ENCODE measurements at regions not wholly inside any gene's neighbourhood (a gene's known extent, or its start where the extent isn't known, plus 50 kb on each side); places are given as distances from the start of the nearest gene placed in this dataset.
A peak's percentile ranks its signal among the peaks of the same experiment; 100 is the strongest.
"Not testable (repeated sequence)": the region's sequence is repeated elsewhere in the genome, so short reads cannot be mapped to it uniquely, and the experiment has no call there.

- DNase-seq: no peak
- no peak for ATAC-seq
- POLR2A ChIA-PET: no interaction called here
- Mint-ChIP-seq H3K36me3 (no peaks in the 10 kb centered on the region), H3K4me3 (no peak overlapping the region), H3K27me3 (peaks cover 0 to 14% (median 0%) of the 10 kb centered on the region in 5 donors), H3K4me1 (no peaks in the 10 kb centered on the region), H3K9me3 (peaks cover 0 to 9% (median 2%) of the 10 kb centered on the region in 9 donors), H3K27ac (no peak overlapping the region)
These were observed 357.8 kb upstream of the STEAP1 start for GRCh38 chr7:89796481-89796880.

- no peaks in the 10 kb centered on the region for H3K36me3 Mint-ChIP-seq
- H3K9me3 Mint-ChIP-seq: peaks cover 0 to 12% (median 2%) of the 10 kb centered on the region in 9 donors
- ATAC-seq (no peak), DNase-seq (no peak)
- H3K4me3 Mint-ChIP-seq: no peak overlapping the region
- peaks cover 0 to 14% (median 0%) of the 10 kb centered on the region in 5 donors for H3K27me3 Mint-ChIP-seq
- H3K4me1 Mint-ChIP-seq: no peaks in the 10 kb centered on the region
- no peak overlapping the region for H3K27ac Mint-ChIP-seq
- POLR2A ChIA-PET: no interaction called here
These were observed 356.2 kb upstream of the STEAP1 start for GRCh38 chr7:89797965-89798598.

GRCh38 chr7:89798599-89798996 is 355.7 kb upstream of the STEAP1 start:
- POLR2A ChIA-PET: no interaction called here
- H3K4me3 Mint-ChIP-seq: no peak overlapping the region
- DNase-seq (no peak), ATAC-seq (no peak)
- no peak overlapping the region for H3K27ac Mint-ChIP-seq
- peaks cover 0 to 14% (median 0%) of the 10 kb centered on the region in 5 donors for H3K27me3 Mint-ChIP-seq
- no peaks in the 10 kb centered on the region for H3K4me1 Mint-ChIP-seq
- H3K36me3 Mint-ChIP-seq: no peaks in the 10 kb centered on the region
- H3K9me3 Mint-ChIP-seq: peaks cover 0 to 12% (median 2%) of the 10 kb centered on the region in 9 donors

- POLR2A ChIA-PET: no interaction called here
- Mint-ChIP-seq H3K27ac (no peak overlapping the region), H3K36me3 (no peaks in the 10 kb centered on the region), H3K27me3 (peaks cover 0 to 14% (median 0%) of the 10 kb centered on the region in 5 donors), H3K4me1 (no peaks in the 10 kb centered on the region), H3K9me3 (peaks cover 0 to 16% (median 3%) of the 10 kb centered on the region in 9 donors), H3K4me3 (no peak overlapping the region)
- DNase-seq: no peak
- ATAC-seq: no peak
These were observed 353.5 kb upstream of the STEAP1 start for GRCh38 chr7:89800761-89801160.

GRCh38 chr7:89809291-89809690 is 345.0 kb upstream of the STEAP1 start:
- Mint-ChIP-seq H3K27me3 (peaks cover 0 to 7% (median 0%) of the 10 kb centered on the region in 5 donors), H3K4me3 (no peak overlapping the region), H3K9me3 (peaks cover 9 to 49% (median 11%) of the 10 kb centered on the region in 9 donors), H3K27ac (no peak overlapping the region), H3K4me1 (no peaks in the 10 kb centered on the region), H3K36me3 (peaks cover 0 to 6% (median 0%) of the 10 kb centered on the region in 3 donors)
- POLR2A ChIA-PET: no interaction called here
- no peak for ATAC-seq
- DNase-seq: no peak

- POLR2A ChIA-PET: no interaction called here
- H3K27me3 Mint-ChIP-seq: peaks cover 0 to 5% (median 0%) of the 10 kb centered on the region in 5 donors
- H3K27ac Mint-ChIP-seq: no peak overlapping the region
- no peak overlapping the region for H3K4me3 Mint-ChIP-seq
- DNase-seq: no peak
- H3K9me3 Mint-ChIP-seq: peaks cover 0 to 19% (median 0%) of the 10 kb centered on the region in 9 donors
- ATAC-seq: no peak
- no peaks in the 10 kb centered on the region for H3K36me3 Mint-ChIP-seq
- no peaks in the 10 kb centered on the region for H3K4me1 Mint-ChIP-seq
These were observed 341.2 kb upstream of the STEAP1 start for GRCh38 chr7:89813081-89813480.

- no peak overlapping the region for H3K27ac Mint-ChIP-seq
- H3K36me3 Mint-ChIP-seq: no peaks in the 10 kb centered on the region
- H3K27me3 Mint-ChIP-seq: peaks cover 0 to 2% (median 0%) of the 10 kb centered on the region in 5 donors
- H3K9me3 Mint-ChIP-seq: peaks cover 0 to 5% (median 0%) of the 10 kb centered on the region in 9 donors
- ATAC-seq (no peak), DNase-seq (no peak)
- no peaks in the 10 kb centered on the region for H3K4me1 Mint-ChIP-seq
- no peak overlapping the region for H3K4me3 Mint-ChIP-seq
- POLR2A ChIA-PET: no interaction called here
These were observed 328.1 kb upstream of the STEAP1 start for GRCh38 chr7:89826121-89826520.

- H3K27ac Mint-ChIP-seq: no peak overlapping the region
These were observed 327.7 kb upstream of the STEAP1 start for GRCh38 chr7:89826557-89826956.

GRCh38 chr7:89837515-89837914 is 316.8 kb upstream of the STEAP1 start:
- Mint-ChIP-seq H3K4me1 (peaks cover 0 to 2% (median 0%) of the 10 kb centered on the region in 4 donors), H3K27me3 (peaks cover 0 to 2% (median 0%) of the 10 kb centered on the region in 5 donors), H3K27ac (no peak overlapping the region), H3K9me3 (no peaks in the 10 kb centered on the region), H3K4me3 (no peak overlapping the region), H3K36me3 (no peaks in the 10 kb centered on the region)
- POLR2A ChIA-PET: no interaction called here
- DNase-seq (no peak), ATAC-seq (no peak)

More at GRCh38 chr7:89826557-89826956, 327.7 kb upstream of the STEAP1 start:
- H3K4me3 Mint-ChIP-seq: no peak overlapping the region
- H3K4me1 Mint-ChIP-seq: no peaks in the 10 kb centered on the region
- H3K27me3 Mint-ChIP-seq: peaks cover 0 to 2% (median 0%) of the 10 kb centered on the region in 5 donors
- H3K36me3 Mint-ChIP-seq: no peaks in the 10 kb centered on the region
- ATAC-seq (no peak), DNase-seq (no peak)
- peaks cover 0 to 8% (median 0%) of the 10 kb centered on the region in 9 donors for H3K9me3 Mint-ChIP-seq
- POLR2A ChIA-PET: no interaction called here

- Mint-ChIP-seq H3K36me3 (no peaks in the 10 kb centered on the region), H3K27ac (no peak overlapping the region)
These were observed 314.9 kb upstream of the STEAP1 start for GRCh38 chr7:89839329-89839728.

GRCh38 chr7:89845952-89846351 is 308.3 kb upstream of the STEAP1 start:
- Mint-ChIP-seq H3K27me3 (peaks cover 0 to 2% (median 0%) of the 10 kb centered on the region in 5 donors), H3K27ac (no peak overlapping the region), H3K36me3 (no peaks in the 10 kb centered on the region), H3K4me1 (no peaks in the 10 kb centered on the region), H3K4me3 (no peak overlapping the region), H3K9me3 (peaks cover 0 to 10% (median 0%) of the 10 kb centered on the region in 9 donors)
- no peak for DNase-seq
- ATAC-seq: no peak
- POLR2A ChIA-PET: no interaction called here

More at GRCh38 chr7:89839329-89839728, 314.9 kb upstream of the STEAP1 start:
- ATAC-seq: no peak
- peak overlapping the region in 2 of 10 donors; percentile 16 to 22 for H3K4me3 Mint-ChIP-seq
- H3K9me3 Mint-ChIP-seq: no peaks in the 10 kb centered on the region
- peaks cover 0 to 2% (median 0%) of the 10 kb centered on the region in 4 donors for H3K4me1 Mint-ChIP-seq
- DNase-seq: no peak
- POLR2A ChIA-PET: no interaction called here
- H3K27me3 Mint-ChIP-seq: peaks cover 0 to 2% (median 0%) of the 10 kb centered on the region in 5 donors

- Mint-ChIP-seq H3K4me1 (no peaks in the 10 kb centered on the region), H3K4me3 (no peak overlapping the region), H3K27me3 (no peaks in the 10 kb centered on the region), H3K9me3 (peaks cover 0 to 10% (median 0%) of the 10 kb centered on the region in 9 donors), H3K36me3 (no peaks in the 10 kb centered on the region), H3K27ac (no peak overlapping the region)
- ATAC-seq: no peak
- POLR2A ChIA-PET: no interaction called here
- DNase-seq: no peak
These were observed 305.2 kb upstream of the STEAP1 start for GRCh38 chr7:89849052-89849451.

GRCh38 chr7:89857053-89857452 is 297.2 kb upstream of the STEAP1 start:
- H3K9me3 Mint-ChIP-seq: peaks cover 0 to 21% (median 10%) of the 10 kb centered on the region in 9 donors
- ATAC-seq, POLR2A ChIA-PET, DNase-seq, H3K27ac Mint-ChIP-seq, H3K27me3 Mint-ChIP-seq, H3K4me1 Mint-ChIP-seq, H3K36me3 Mint-ChIP-seq, H3K4me3 Mint-ChIP-seq: not testable (repeated sequence)

GRCh38 chr7:89857767-89858166 is 296.5 kb upstream of the STEAP1 start:
- no peak overlapping the region for H3K4me3 Mint-ChIP-seq
- ATAC-seq (no peak), DNase-seq (no peak)
- peaks cover 0 to 21% (median 10%) of the 10 kb centered on the region in 9 donors for H3K9me3 Mint-ChIP-seq
- POLR2A ChIA-PET: no interaction called here
- no peaks in the 10 kb centered on the region for H3K27me3 Mint-ChIP-seq
- H3K27ac Mint-ChIP-seq: no peak overlapping the region
- no peaks in the 10 kb centered on the region for H3K4me1 Mint-ChIP-seq
- peaks cover 0 to 5% (median 0%) of the 10 kb centered on the region in 3 donors for H3K36me3 Mint-ChIP-seq
